T-cell (primary cell): ENCODE measurements at regions not wholly inside any gene's neighbourhood (a gene's known extent, or its start where the extent isn't known, plus 50 kb on each side); places are given as distances from the start of the nearest gene placed in this dataset.
"Not testable (repeated sequence)": the region's sequence is repeated elsewhere in the genome, so short reads cannot be mapped to it uniquely, and the experiment has no call there.

Experiments
- ATAC-seq, 4 experiments: fragments of 200-7000 bp in 3 of 4; fragments of 150-1000 bp in 1 of 4; cut with Tn5 transposase; replicated peaks in 1 of 4; 1 replicate in 3 of 4; 2 replicates in 1 of 4; pipeline ENCODE4 v1.10.0; 2021; ENCODE audit warnings: moderate library complexity in 3 of 4, mild to moderate bottlenecking in 2 of 4, moderate number of reproducible peaks in 1 of 4
- CTCF ChIA-PET, 2 donors: fragments of 300-600 bp; sonication (Branson Sonifier 250); formaldehyde crosslinking; loops; one replicate each; lab custom pipeline; 2022; ENCODE audit warnings: antibody characterized with exemption in 2 of 2; lab: Charles Lee
- POLR2A ChIA-PET, 2 donors: fragments of 300-600 bp; sonication (Branson Sonifier 250); formaldehyde crosslinking; loops; one replicate each; lab custom pipeline; 2022; ENCODE audit warnings: antibody characterized with exemption in 2 of 2; lab: Charles Lee
- DNase-seq, 35 experiments: peaks; one replicate each; pipeline versions ENCODE4 v3.0.0 to v3.0.0-alpha.2; 2013 to 2023
- H3K27ac ChIP-seq: one replicate; pipeline ENCODE4 v1.5.1; 2013; ENCODE audit warnings: low read length
- H3K27me3 ChIP-seq, 2 experiments: replicated peaks in 1 of 2; 1 replicate in 1 of 2; 2 replicates in 1 of 2; pipeline versions ENCODE4 v1.6.1 to v1.7.0; 2013; ENCODE audit warnings: low read length in 1 of 2, mixed read lengths in 1 of 2; ENCODE audit not compliant: control insufficient read depth in 2 of 2, insufficient read depth in 2 of 2; ENCODE audit errors: extremely low read depth in 1 of 2
- H3K36me3 ChIP-seq, 2 donors: 1 replicate in 1 of 2; 2 replicates in 1 of 2; pipeline versions ENCODE4 v1.6.1 to v1.7.0; 2013; ENCODE audit warnings: low read length in 1 of 2; ENCODE audit not compliant: control insufficient read depth in 2 of 2, insufficient read depth in 1 of 2; ENCODE audit errors: extremely low read depth in 1 of 2
- H3K4me1 ChIP-seq, 2 experiments: 1 replicate in 1 of 2; 2 replicates in 1 of 2; pipeline versions ENCODE4 v1.6.1 to v1.7.0; 2013; ENCODE audit warnings: low read length in 2 of 2, mixed read lengths in 1 of 2; ENCODE audit not compliant: insufficient read depth in 2 of 2, control insufficient read depth in 1 of 2; ENCODE audit errors: extremely low read depth in 1 of 2
- H3K4me3 ChIP-seq, 2 donors: 1 replicate in 1 of 2; 2 replicates in 1 of 2; pipeline versions ENCODE4 v1.5.1 to v1.7.0; 2013; ENCODE audit warnings: mild to moderate bottlenecking in 2 of 2, low read length in 1 of 2, moderate library complexity in 1 of 2; ENCODE audit not compliant: control insufficient read depth in 1 of 2; ENCODE audit errors: extremely low read depth in 1 of 2
- H3K9me3 ChIP-seq: 2 replicates; pipeline ENCODE4 v1.7.0; 2013
- H3K27ac Mint-ChIP-seq, 2 donors: one replicate each; pipeline ENCODE4 v1.8.0; 2020 to 2021; ENCODE audit warnings: mild to moderate bottlenecking in 2 of 2, mixed read lengths in 2 of 2
- H3K27me3 Mint-ChIP-seq, 2 donors: one replicate each; pipeline ENCODE4 v1.8.0; 2021 to 2022; ENCODE audit warnings: mixed read lengths in 2 of 2
- H3K36me3 Mint-ChIP-seq: one replicate; pipeline ENCODE4 v1.8.0; 2021; ENCODE audit warnings: mixed read lengths
- H3K4me1 Mint-ChIP-seq, 3 donors: one replicate each; pipeline ENCODE4 v1.8.0; 2020 to 2022; ENCODE audit warnings: mixed read lengths in 3 of 3, mild to moderate bottlenecking in 1 of 3
- H3K4me3 Mint-ChIP-seq, 3 donors: one replicate each; pipeline ENCODE4 v1.8.0; 2020 to 2022; ENCODE audit warnings: mild to moderate bottlenecking in 3 of 3, mixed read lengths in 3 of 3, moderate library complexity in 3 of 3
- H3K9me3 Mint-ChIP-seq, 3 donors: one replicate each; pipeline ENCODE4 v1.8.0; 2020 to 2022; ENCODE audit warnings: mixed read lengths in 3 of 3
- WGBS: methylation state at CpG from one replicate; pipeline ENCODE4 v1.1.5; 2013; ENCODE audit warnings: missing lambda C conversion rate; ENCODE audit not compliant: insufficient coverage; 5-methylcytosine and 5-hydroxymethylcytosine counted together

GRCh38 chr7:119100611-119101258 is 876.2 kb downstream of the ANKRD7 start:
- WGBS = no CpG with 5 or more reads among the region's 4 CpGs
- H3K4me1 Mint-ChIP-seq, H3K9me3 ChIP-seq, ATAC-seq, CTCF ChIA-PET, H3K27me3 Mint-ChIP-seq, H3K27ac ChIP-seq, POLR2A ChIA-PET, DNase-seq, H3K36me3 Mint-ChIP-seq, H3K36me3 ChIP-seq, H3K4me3 Mint-ChIP-seq, H3K4me3 ChIP-seq, H3K4me1 ChIP-seq, H3K27ac Mint-ChIP-seq, H3K27me3 ChIP-seq: not testable (repeated sequence)
- peaks cover 8 to 23% (median 14%) of the 10 kb centered on the region in 3 donors for H3K9me3 Mint-ChIP-seq

GRCh38 chr7:119102291-119102690 is 877.8 kb downstream of the ANKRD7 start:
- WGBS = no CpG with 5 or more reads among the region's 1 CpG
- Histone ChIP-seq H3K27ac (no peak overlapping the region), H3K27me3 (no peaks in the 10 kb centered on the region), H3K9me3 (no peaks in the 10 kb centered on the region), H3K4me3 (no peak overlapping the region), H3K36me3 (no peaks in the 10 kb centered on the region), H3K4me1 (no peaks in the 10 kb centered on the region)
- DNase-seq (no peak), ATAC-seq (no peak)
- H3K27me3 Mint-ChIP-seq = no peaks in the 10 kb centered on the region
- CTCF ChIA-PET = no interaction called here
- no peaks in the 10 kb centered on the region for H3K36me3 Mint-ChIP-seq
- POLR2A ChIA-PET = no interaction called here
- H3K9me3 Mint-ChIP-seq = peaks cover 11 to 24% (median 18%) of the 10 kb centered on the region in 3 donors
- H3K27ac Mint-ChIP-seq = no peak overlapping the region
- no peaks in the 10 kb centered on the region for H3K4me1 Mint-ChIP-seq
- H3K4me3 Mint-ChIP-seq = no peak overlapping the region

GRCh38 chr7:119105381-119105780 is 880.9 kb downstream of the ANKRD7 start:
- Histone ChIP-seq H3K9me3 (no peaks in the 10 kb centered on the region), H3K4me1 (no peaks in the 10 kb centered on the region), H3K36me3 (no peaks in the 10 kb centered on the region), H3K4me3 (no peak overlapping the region), H3K27me3 (no peaks in the 10 kb centered on the region), H3K27ac (no peak overlapping the region)
- ATAC-seq (no peak), DNase-seq (no peak)
- POLR2A ChIA-PET = no interaction called here
- CTCF ChIA-PET = no interaction called here
- H3K27me3 Mint-ChIP-seq = no peaks in the 10 kb centered on the region
- H3K4me1 Mint-ChIP-seq = no peaks in the 10 kb centered on the region
- no peaks in the 10 kb centered on the region for H3K36me3 Mint-ChIP-seq
- no peak overlapping the region for H3K27ac Mint-ChIP-seq
- peaks cover 14 to 34% (median 27%) of the 10 kb centered on the region in 3 donors for H3K9me3 Mint-ChIP-seq
- WGBS = 83% methylated on average over 1 of the region's 1 CpG
- no peak overlapping the region for H3K4me3 Mint-ChIP-seq

- Histone ChIP-seq H3K9me3 (no peaks in the 10 kb centered on the region), H3K4me3 (no peak overlapping the region), H3K27ac (no peak overlapping the region), H3K36me3 (no peaks in the 10 kb centered on the region), H3K4me1 (no peaks in the 10 kb centered on the region), H3K27me3 (no peaks in the 10 kb centered on the region)
- WGBS = 80% methylated on average over 4 of the region's 8 CpGs
- POLR2A ChIA-PET = no interaction called here
- DNase-seq (no peak), ATAC-seq (no peak)
- CTCF ChIA-PET = no interaction called here
- H3K4me3 Mint-ChIP-seq = no peak overlapping the region
- H3K27me3 Mint-ChIP-seq = no peaks in the 10 kb centered on the region
- no peaks in the 10 kb centered on the region for H3K36me3 Mint-ChIP-seq
- H3K27ac Mint-ChIP-seq = no peak overlapping the region
- H3K9me3 Mint-ChIP-seq = peaks cover 2 to 13% (median 6%) of the 10 kb centered on the region in 3 donors
- no peaks in the 10 kb centered on the region for H3K4me1 Mint-ChIP-seq
These were observed 898.8 kb downstream of the ANKRD7 start for GRCh38 chr7:119123326-119123725.

GRCh38 chr7:119127706-119128105 is 903.2 kb downstream of the ANKRD7 start:
- DNase-seq (no peak), ATAC-seq (no peak)
- no peaks in the 10 kb centered on the region for H3K27me3 Mint-ChIP-seq
- ChIA-PET POLR2A (no interaction called here), CTCF (no interaction called here)
- Histone ChIP-seq H3K36me3 (no peaks in the 10 kb centered on the region), H3K9me3 (no peaks in the 10 kb centered on the region), H3K4me3 (no peak overlapping the region), H3K4me1 (no peaks in the 10 kb centered on the region), H3K27me3 (no peaks in the 10 kb centered on the region), H3K27ac (no peak overlapping the region)
- H3K4me3 Mint-ChIP-seq = no peak overlapping the region
- no peaks in the 10 kb centered on the region for H3K4me1 Mint-ChIP-seq
- no peaks in the 10 kb centered on the region for H3K36me3 Mint-ChIP-seq
- WGBS = no CpG with 5 or more reads among the region's 3 CpGs
- H3K27ac Mint-ChIP-seq = no peak overlapping the region
- peaks cover 1 to 6% (median 2%) of the 10 kb centered on the region in 3 donors for H3K9me3 Mint-ChIP-seq

- no peaks in the 10 kb centered on the region for H3K4me1 Mint-ChIP-seq
- no peaks in the 10 kb centered on the region for H3K27me3 Mint-ChIP-seq
- Histone ChIP-seq H3K9me3 (no peaks in the 10 kb centered on the region), H3K27ac (no peak overlapping the region), H3K27me3 (no peaks in the 10 kb centered on the region), H3K4me3 (no peak overlapping the region), H3K36me3 (no peaks in the 10 kb centered on the region), H3K4me1 (no peaks in the 10 kb centered on the region)
- H3K9me3 Mint-ChIP-seq = peaks cover 0 to 7% (median 0%) of the 10 kb centered on the region in 3 donors
- no peak overlapping the region for H3K4me3 Mint-ChIP-seq
- no peaks in the 10 kb centered on the region for H3K36me3 Mint-ChIP-seq
- CTCF ChIA-PET = no interaction called here
- POLR2A ChIA-PET = no interaction called here
- DNase-seq = no peak
- H3K27ac Mint-ChIP-seq = no peak overlapping the region
- no peak for ATAC-seq
These were observed 907.9 kb downstream of the ANKRD7 start for GRCh38 chr7:119132436-119132835.

GRCh38 chr7:119167431-119167830 is 942.9 kb downstream of the ANKRD7 start:
- Histone ChIP-seq H3K4me1 (no peaks in the 10 kb centered on the region), H3K27me3 (no peaks in the 10 kb centered on the region), H3K9me3 (peaks cover 2% of the 10 kb centered on the region), H3K27ac (no peak overlapping the region), H3K36me3 (no peaks in the 10 kb centered on the region), H3K4me3 (no peak overlapping the region)
- H3K27me3 Mint-ChIP-seq = no peaks in the 10 kb centered on the region
- no peaks in the 10 kb centered on the region for H3K36me3 Mint-ChIP-seq
- H3K4me1 Mint-ChIP-seq = no peaks in the 10 kb centered on the region
- no peak overlapping the region for H3K27ac Mint-ChIP-seq
- H3K4me3 Mint-ChIP-seq = no peak overlapping the region
- DNase-seq (no peak), ATAC-seq (no peak)
- WGBS = no CpG with 5 or more reads among the region's 1 CpG
- ChIA-PET POLR2A (no interaction called here), CTCF (no interaction called here)
- H3K9me3 Mint-ChIP-seq = peaks cover 19 to 43% (median 21%) of the 10 kb centered on the region in 3 donors
